ENCODE measurements at regions not wholly inside any gene's neighbourhood (a gene's known extent, or its start where the extent isn't known, plus 50 kb on each side); places are given as distances from the start of the nearest gene placed in this dataset.

DNA sequence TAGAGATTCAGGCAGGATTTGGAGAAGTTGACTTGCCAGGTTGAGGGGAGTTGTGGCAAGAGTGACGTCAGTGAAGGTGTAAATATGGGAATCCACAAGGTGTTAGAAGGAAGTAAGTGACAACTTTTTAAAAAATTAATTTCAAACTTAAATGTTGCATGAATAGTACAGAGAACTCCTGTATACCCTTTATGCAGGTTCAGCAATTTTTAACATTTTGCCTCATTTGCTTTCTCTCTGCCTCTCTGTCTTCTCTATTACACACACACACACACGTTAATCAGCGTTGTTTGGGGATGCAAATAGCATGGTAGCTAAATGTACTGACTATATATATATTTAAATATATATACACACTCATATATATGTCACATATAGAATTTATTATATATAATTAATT, 273.7 kb downstream of the SMARCA1 start:
- DNase-seq = no peak
- no peaks in the 10 kb centered on the region for H3K36me3 ChIP-seq (ENCODE audit: low read depth, low read length)
- TF ChIP-seq CTCF (conservative IDR thresholded peaks at IDR 0.05; ENCODE audit: low read depth, low read length) = no peak
- TF ChIP-seq EZH2 (IDR thresholded peaks at IDR 0.05; ENCODE audit: low read length, unreplicated experiment) = no peak
- no peak for TF ChIP-seq EZH2phosphoT487 (IDR thresholded peaks at IDR 0.05; ENCODE audit: borderline replicate concordance, low read length)
- H3K4me3 ChIP-seq (ENCODE audit: low read length) = no peak overlapping the region
- no peaks in the 10 kb centered on the region for H3K4me1 ChIP-seq (ENCODE audit: insufficient read depth, low read length)
- POLR2A ChIA-PET (ENCODE audit: unreplicated experiment) = no interaction called here
- no peaks in the 10 kb centered on the region for H3K27me3 ChIP-seq (ENCODE audit: low read length)
- intact Hi-C loops (cut with micrococcal nuclease) = no loop called here
- H3K9ac ChIP-seq (ENCODE audit: low read length) = no peak overlapping the region
- no peak overlapping the region for H3K4me2 ChIP-seq (ENCODE audit: low read length)
- ATAC-seq = no peak
- no peaks in the 10 kb centered on the region for H3K79me2 ChIP-seq (ENCODE audit: low read length)
- H3K27ac ChIP-seq (ENCODE audit: low read length) = no peak overlapping the region
- no peaks in the 10 kb centered on the region for H3K9me3 ChIP-seq (ENCODE audit: low read length)
- CTCF ChIA-PET = no interaction called here
- no peaks in the 10 kb centered on the region for H3F3A ChIP-seq (ENCODE audit: low read length, unreplicated experiment)
- H2AFZ ChIP-seq (ENCODE audit: low read length) = no peak overlapping the region
- BruUV-seq (replicated peaks) = no TSS peak
- no peaks in the 10 kb centered on the region for H3K9me2 ChIP-seq (replicated peaks; ENCODE audit: low read length)
- H4K20me1 ChIP-seq (ENCODE audit: low read length) = no peaks in the 10 kb centered on the region

GRCh38 chrX:129247642-129248041, 275.6 kb downstream of the SMARCA1 start:
- POLR2A ChIA-PET (ENCODE audit: unreplicated experiment) = no interaction called here
- H3K36me3 ChIP-seq (ENCODE audit: low read depth, low read length) = no peaks in the 10 kb centered on the region
- no peak overlapping the region for H2AFZ ChIP-seq (ENCODE audit: low read length)
- no peak for ATAC-seq
- no peak overlapping the region for H3K9ac ChIP-seq (ENCODE audit: low read length)
- no TSS peak for BruUV-seq (replicated peaks)
- DNase-seq = no peak
- no peaks in the 10 kb centered on the region for H3K79me2 ChIP-seq (ENCODE audit: low read length)
- H3K4me1 ChIP-seq (ENCODE audit: insufficient read depth, low read length) = no peaks in the 10 kb centered on the region
- H4K20me1 ChIP-seq (ENCODE audit: low read length) = no peaks in the 10 kb centered on the region
- H3K4me3 ChIP-seq (ENCODE audit: low read length) = no peak overlapping the region
- CTCF ChIA-PET = no interaction called here
- no peaks in the 10 kb centered on the region for H3K9me3 ChIP-seq (ENCODE audit: low read length)
- H3K9me2 ChIP-seq (replicated peaks; ENCODE audit: low read length) = no peaks in the 10 kb centered on the region
- TF ChIP-seq EZH2phosphoT487 (IDR thresholded peaks at IDR 0.05; ENCODE audit: borderline replicate concordance, low read length) (no peak), EZH2 (IDR thresholded peaks at IDR 0.05; ENCODE audit: low read length, unreplicated experiment) (no peak), CTCF (conservative IDR thresholded peaks at IDR 0.05; ENCODE audit: low read depth, low read length) (no peak)
- no peaks in the 10 kb centered on the region for H3K27me3 ChIP-seq (ENCODE audit: low read length)
- no peaks in the 10 kb centered on the region for H3F3A ChIP-seq (ENCODE audit: low read length, unreplicated experiment)
- intact Hi-C loops (cut with micrococcal nuclease) = no loop called here
- no peak overlapping the region for H3K27ac ChIP-seq (ENCODE audit: low read length)
- no peak overlapping the region for H3K4me2 ChIP-seq (ENCODE audit: low read length)

GRCh38 chrX:129239371-129239770, 283.9 kb downstream of the SMARCA1 start:
- no TSS peak for BruUV-seq (replicated peaks)
- CTCF ChIA-PET = no interaction called here
- no peak for ATAC-seq
- Histone ChIP-seq H3K4me3 (ENCODE audit: low read length) (no peak overlapping the region), H3K27me3 (ENCODE audit: low read length) (no peaks in the 10 kb centered on the region), H3K36me3 (ENCODE audit: low read depth, low read length) (no peaks in the 10 kb centered on the region), H3K9ac (ENCODE audit: low read length) (no peak overlapping the region), H3K4me2 (ENCODE audit: low read length) (no peak overlapping the region), H3K27ac (ENCODE audit: low read length) (no peak overlapping the region), H3F3A (ENCODE audit: low read length, unreplicated experiment) (no peaks in the 10 kb centered on the region), H3K79me2 (ENCODE audit: low read length) (no peaks in the 10 kb centered on the region), H2AFZ (ENCODE audit: low read length) (no peak overlapping the region), H3K4me1 (ENCODE audit: insufficient read depth, low read length) (no peaks in the 10 kb centered on the region), H3K9me2 (replicated peaks; ENCODE audit: low read length) (no peaks in the 10 kb centered on the region), H3K9me3 (ENCODE audit: low read length) (no peaks in the 10 kb centered on the region), H4K20me1 (ENCODE audit: low read length) (no peaks in the 10 kb centered on the region)
- no peak for TF ChIP-seq EZH2phosphoT487 (IDR thresholded peaks at IDR 0.05; ENCODE audit: borderline replicate concordance, low read length)
- no peak for TF ChIP-seq CTCF (conservative IDR thresholded peaks at IDR 0.05; ENCODE audit: low read depth, low read length)
- no peak for TF ChIP-seq EZH2 (IDR thresholded peaks at IDR 0.05; ENCODE audit: low read length, unreplicated experiment)
- intact Hi-C loops (cut with micrococcal nuclease) = no loop called here
- DNase-seq = no peak
- POLR2A ChIA-PET (ENCODE audit: unreplicated experiment) = no interaction called here
